ENCODE measurements at regions not wholly inside any gene's neighbourhood (a gene's known extent, or its start where the extent isn't known, plus 50 kb on each side); places are given as distances from the start of the nearest gene placed in this dataset.

- no peak for DNase-seq (ENCODE audit: low read depth)
These were observed 397.2 kb downstream of the SAMD5 start for GRCh38 chr6:147905711-147906110.

- DNase-seq (ENCODE audit: low read depth) = peak; percentile 21
These were observed 397.9 kb downstream of the SAMD5 start for GRCh38 chr6:147906361-147906760.

DNA sequence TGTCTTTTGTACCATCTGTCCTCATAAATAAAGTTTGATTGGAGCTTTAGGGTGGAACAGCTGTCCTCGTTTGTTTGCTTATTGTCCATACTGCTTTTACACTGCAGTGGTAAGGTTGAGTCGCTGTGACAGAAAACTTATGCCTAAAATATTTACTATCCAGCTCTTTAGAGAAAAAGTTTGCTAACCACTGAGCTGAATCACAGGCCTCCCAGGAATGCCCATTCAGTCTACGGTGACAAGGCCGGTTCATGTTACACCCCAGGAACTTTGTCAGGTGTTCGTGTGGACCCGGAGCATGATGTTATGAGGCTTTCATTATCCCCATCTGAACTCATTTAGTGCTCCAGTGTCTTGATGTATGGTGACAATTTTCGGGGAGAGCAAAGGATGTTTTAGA is 401.1 kb downstream of the SAMD5 start:
- DNase-seq (ENCODE audit: low read depth) = peak; percentile 34

DNA sequence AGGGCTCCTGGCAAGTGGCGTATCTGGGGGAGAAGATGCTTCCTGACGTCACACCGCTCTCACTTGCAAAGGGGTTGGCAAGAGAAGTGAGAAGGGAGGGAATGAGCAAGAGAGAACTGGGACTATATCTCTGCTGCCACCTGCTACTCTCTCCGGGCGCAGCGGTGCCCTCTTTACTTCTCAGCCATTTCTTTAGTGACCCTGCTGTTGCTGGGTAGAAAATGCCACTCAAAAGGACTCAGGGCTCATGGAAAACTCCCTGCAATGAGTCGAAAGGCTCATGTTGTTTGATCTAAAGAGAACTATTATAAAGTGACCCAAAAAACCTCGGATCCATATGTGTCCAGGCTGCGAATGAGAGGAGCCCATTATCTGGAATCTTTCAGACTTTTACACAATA is 401.8 kb downstream of the SAMD5 start:
- no peak for DNase-seq (ENCODE audit: low read depth)

GRCh38 chr6:147911057-147911456 is 402.6 kb downstream of the SAMD5 start:
- DNase-seq (ENCODE audit: low read depth) = no peak

DNA sequence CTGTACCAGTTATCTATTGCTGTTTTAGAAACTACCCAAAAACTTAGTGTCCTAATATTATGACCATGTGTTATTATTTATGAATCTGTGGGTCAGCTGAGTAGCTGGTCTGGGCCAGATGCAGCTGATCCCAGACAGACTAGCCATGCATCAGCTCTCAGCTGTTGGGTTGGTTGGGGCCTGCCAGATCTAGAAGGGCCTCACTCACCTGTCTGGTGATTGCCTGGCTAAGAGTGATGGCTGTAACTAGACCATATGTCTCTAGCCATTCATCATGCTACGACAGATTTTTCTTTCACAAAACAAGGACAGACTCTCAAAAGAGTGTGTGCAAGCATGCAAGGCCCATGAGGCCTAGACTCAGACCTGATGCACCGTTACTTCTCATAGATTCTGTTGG is 403.2 kb downstream of the SAMD5 start:
- DNase-seq (ENCODE audit: low read depth) = no peak

GRCh38 chr6:147922799-147923198 is 414.3 kb downstream of the SAMD5 start:
- no peak for DNase-seq (ENCODE audit: low read depth)

DNA sequence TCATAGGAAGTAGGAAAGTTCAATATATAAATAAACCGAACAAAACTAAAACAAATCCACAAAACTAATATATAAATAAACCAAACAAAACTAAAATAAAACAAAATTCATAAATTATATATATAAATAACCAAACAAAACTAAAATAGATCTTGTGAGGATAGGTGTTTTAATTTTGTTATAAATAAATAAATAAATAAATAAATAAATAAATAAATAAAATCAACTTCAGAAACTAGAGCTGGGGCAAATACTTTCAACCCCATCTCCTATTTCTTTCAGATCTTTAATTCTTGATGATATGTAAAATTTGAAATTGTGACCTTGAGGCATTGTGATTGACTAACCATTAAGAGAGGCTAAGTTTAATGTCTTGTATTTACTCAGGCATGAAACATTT is 416.1 kb downstream of the SAMD5 start:
- DNase-seq (ENCODE audit: low read depth) = no peak

GRCh38 chr6:147925826-147926225 is 416.8 kb upstream of the SASH1 start:
- DNase-seq (ENCODE audit: low read depth) = no peak

DNA sequence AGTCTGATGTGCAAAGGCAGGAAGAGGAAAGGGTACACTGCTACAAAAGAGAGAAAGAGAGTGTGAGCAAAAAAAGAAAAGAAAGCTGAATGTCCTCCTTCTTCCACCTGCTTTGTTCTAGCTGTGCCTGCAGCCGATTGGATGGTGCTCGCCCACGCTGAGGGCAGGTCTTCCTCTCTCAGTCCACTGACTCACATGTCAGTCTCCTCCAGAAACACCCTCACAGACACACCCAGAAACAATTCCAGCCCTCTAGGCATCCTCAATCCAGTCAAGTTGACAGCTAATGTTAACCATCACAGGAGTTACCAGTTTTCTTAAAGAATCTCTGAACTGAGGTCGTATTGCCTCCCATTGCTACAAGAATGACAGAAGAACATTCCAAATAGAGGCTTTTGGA is 411.9 kb upstream of the SASH1 start:
- no peak for DNase-seq (ENCODE audit: low read depth)

GRCh38 chr6:147933224-147933623 is 409.4 kb upstream of the SASH1 start:
- no peak for DNase-seq (ENCODE audit: low read depth)

DNA sequence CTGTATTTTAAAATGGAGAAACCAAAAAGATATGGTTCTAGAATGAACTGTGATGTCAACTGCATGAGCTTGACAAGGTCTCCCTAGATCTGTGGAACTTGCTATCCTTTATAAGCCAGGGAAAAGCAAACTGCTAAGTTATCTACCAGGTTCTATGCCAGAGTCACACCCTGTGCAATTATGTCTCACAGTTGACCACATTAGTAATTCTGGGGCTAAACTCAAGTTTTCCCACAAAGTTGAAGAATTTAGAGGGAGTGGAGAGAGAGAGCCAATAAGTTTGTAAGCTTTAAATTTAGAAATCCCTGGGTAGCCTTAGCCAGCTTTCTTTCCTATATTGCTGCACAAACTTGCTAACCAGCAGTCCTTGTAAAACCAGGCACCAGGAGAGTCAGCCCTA is 407.0 kb upstream of the SASH1 start:
- DNase-seq (ENCODE audit: low read depth) = no peak

GRCh38 chr6:147936703-147937470 is 405.8 kb upstream of the SASH1 start:
- peak; percentile 24 for DNase-seq (ENCODE audit: low read depth)

- DNase-seq (ENCODE audit: low read depth) = no peak
These were observed 401.5 kb upstream of the SASH1 start for GRCh38 chr6:147941143-147941542.

DNA sequence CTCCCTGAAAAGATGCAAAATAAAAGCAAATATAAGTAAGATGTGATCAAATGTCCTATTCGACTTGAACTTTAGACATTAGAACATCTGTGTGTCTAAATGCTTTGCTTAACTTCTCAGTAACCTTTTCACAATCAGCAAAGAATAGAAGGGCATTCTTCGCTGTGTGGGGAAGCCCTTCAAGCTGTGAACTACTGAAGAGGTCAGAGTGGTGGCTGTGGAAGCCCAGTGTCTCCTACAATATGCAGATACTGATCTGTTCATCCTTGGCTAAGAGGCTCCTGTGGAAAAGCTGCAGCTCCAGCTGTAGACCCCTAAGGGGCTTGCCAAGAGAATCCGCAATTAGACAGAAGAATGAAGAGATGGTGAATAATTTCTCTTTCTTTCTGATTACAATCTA is 400.3 kb upstream of the SASH1 start:
- no peak for DNase-seq (ENCODE audit: low read depth)

DNA sequence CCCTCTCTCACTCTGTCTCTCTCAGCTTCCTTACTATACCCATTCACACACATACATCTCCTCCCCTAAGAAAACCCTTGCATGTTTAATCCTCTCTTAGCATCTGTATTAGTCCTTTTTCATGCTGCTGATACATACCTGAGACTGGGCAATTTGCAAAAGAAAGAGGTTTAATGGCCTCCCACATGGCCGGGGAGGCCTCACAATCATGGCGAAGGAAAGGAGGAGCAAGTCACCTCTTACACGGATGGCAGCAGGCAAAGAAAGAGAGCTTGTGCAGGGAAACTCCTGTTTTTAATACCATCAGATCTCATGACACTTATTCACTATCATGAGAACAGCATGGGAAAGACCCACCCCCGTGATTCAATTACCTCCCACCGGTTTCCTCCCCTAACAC is 398.5 kb upstream of the SASH1 start:
- DNase-seq (ENCODE audit: low read depth) = no peak

- no peak for DNase-seq (ENCODE audit: low read depth)
These were observed 395.1 kb upstream of the SASH1 start for GRCh38 chr6:147947521-147947920.

- no peak for DNase-seq (ENCODE audit: low read depth)
These were observed 392.5 kb upstream of the SASH1 start for GRCh38 chr6:147949981-147950622.

- no peak for DNase-seq (ENCODE audit: low read depth)
These were observed 392.0 kb upstream of the SASH1 start for GRCh38 chr6:147950623-147950987.

DNA sequence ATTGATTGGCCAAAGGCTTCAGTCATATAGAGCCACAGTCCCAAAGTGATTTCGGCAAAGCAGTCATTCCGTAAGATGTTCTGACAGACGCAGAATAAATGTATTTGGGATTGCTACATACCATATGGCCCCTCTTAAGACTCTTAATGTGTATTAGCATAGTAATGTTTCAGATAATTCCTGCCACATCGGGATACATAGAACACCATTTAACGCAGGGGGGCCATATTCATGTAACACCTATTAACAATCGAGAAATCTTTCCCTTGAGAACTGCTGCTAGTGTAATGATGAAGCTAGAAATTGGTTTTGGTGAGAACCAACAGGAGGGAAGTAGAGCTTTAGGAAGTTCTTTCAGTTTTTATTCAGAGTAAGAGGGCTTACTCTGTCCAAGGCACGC is 390.9 kb upstream of the SASH1 start:
- DNase-seq (ENCODE audit: low read depth) = no peak

DNA sequence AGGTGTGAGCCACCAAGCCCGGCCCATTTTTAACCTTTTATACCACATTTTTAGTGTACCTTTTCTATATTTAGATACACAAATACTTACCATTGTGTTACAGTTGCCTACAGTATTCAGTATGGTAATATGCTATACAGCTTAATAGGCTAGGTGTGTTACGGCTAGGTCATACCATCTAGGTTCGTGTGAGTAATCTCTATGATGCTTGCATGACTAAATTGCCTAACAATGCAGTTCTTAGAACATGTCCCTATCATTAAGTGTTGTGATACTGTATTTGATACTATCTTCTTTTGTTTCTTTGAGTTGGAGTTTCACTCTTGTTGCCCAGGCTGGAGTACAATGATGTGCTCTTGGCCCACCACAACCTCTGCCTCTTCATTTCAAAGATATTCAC is 387.7 kb upstream of the SASH1 start:
- no peak for DNase-seq (ENCODE audit: low read depth)

GRCh38 chr6:147958683-147959082 is 384.0 kb upstream of the SASH1 start:
- DNase-seq (ENCODE audit: low read depth) = no peak

DNA sequence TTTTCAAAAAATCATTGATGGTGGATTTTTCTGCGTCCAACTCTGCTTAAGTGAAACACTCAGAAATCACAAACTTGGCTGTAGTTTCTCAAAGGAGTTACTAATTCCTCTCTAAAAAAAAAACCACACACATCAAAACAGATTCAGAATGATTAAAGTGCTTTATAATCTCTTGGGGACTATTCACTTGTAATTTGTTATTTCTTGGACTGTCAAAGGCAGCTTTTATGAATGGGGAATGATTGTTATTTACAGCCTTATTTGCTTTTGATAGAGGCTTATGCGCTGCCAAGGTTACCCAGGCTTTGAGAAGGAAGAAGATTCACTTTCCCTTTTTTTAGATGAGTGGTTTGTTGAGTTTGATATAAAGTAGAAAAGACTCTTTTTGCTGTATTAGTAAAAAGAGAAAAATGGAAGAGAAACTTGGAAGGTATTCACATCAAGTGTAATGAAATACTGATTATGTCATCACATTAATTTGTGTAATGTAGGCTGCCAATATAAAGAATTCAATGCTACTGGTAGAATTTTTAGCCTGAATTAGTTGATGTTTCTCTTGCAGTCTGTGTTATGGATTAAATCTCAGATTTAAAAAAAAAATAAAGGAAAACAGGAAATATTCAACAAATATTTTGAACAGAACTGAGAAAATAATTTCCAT is 381.0 kb upstream of the SASH1 start:
- no peak for DNase-seq (ENCODE audit: low read depth)
